Endothelial cell (in vitro differentiated cells): ENCODE measurements at regions not wholly inside any gene's neighbourhood (a gene's known extent, or its start where the extent isn't known, plus 50 kb on each side); places are given as distances from the start of the nearest gene placed in this dataset.

Experiments used
- DNase-seq: peaks from one replicate; pipeline ENCODE4 v3.0.0; 2021; ENCODE audit warnings: low spot score
- H3K27ac Mint-ChIP-seq: one replicate; pipeline ENCODE4 v1.8.0; 2021; ENCODE audit warnings: mixed read lengths, inconsistent platforms; ENCODE audit not compliant: unreplicated experiment
- H3K27me3 Mint-ChIP-seq: one replicate; pipeline ENCODE4 v1.8.0; 2021; ENCODE audit warnings: mild to moderate bottlenecking, moderate library complexity, mixed read lengths, inconsistent platforms; ENCODE audit not compliant: unreplicated experiment
- H3K36me3 Mint-ChIP-seq: one replicate; pipeline ENCODE4 v1.8.0; 2021; ENCODE audit warnings: mild to moderate bottlenecking, low read depth, mixed read lengths, inconsistent platforms; ENCODE audit not compliant: unreplicated experiment
- H3K4me1 Mint-ChIP-seq: one replicate; pipeline ENCODE4 v1.8.0; 2021; ENCODE audit warnings: mild to moderate bottlenecking, mixed read lengths, inconsistent platforms; ENCODE audit not compliant: unreplicated experiment
- H3K4me3 Mint-ChIP-seq: one replicate; pipeline ENCODE4 v1.8.0; 2021; ENCODE audit warnings: mild to moderate bottlenecking, mixed read lengths, inconsistent platforms; ENCODE audit not compliant: unreplicated experiment
- H3K9me3 Mint-ChIP-seq: one replicate; pipeline ENCODE4 v1.8.0; 2021; ENCODE audit warnings: mixed read lengths, inconsistent platforms; ENCODE audit not compliant: unreplicated experiment
- CTCF ChIP-seq: fragments of 200-600 bp; sonication (generic); IDR thresholded peaks from one replicate; pipeline ENCODE4 v1.5.0; 2021; ENCODE audit warnings: antibody characterized with exemption; ENCODE audit not compliant: unreplicated experiment

DNA sequence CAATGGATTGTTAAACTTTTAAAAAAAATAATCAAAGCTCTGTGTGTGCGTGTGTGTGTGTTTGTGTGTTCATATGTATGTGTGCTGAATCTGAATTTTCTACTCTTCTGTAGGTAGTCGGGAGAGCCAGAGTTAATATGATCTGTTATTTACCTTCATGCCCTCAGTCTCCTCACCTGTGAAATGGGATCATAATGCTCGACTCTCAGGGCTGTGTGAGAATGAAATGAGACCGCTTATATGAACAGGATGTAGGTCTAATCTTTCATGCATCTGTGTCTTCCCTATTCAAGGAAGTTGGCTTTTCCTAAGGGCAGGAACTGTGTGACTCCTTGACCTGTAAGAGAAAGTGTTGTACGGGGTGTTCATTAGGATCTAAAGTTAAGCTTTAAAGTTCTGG, 182.2 kb downstream of the RPLP1 start:
- Mint-ChIP-seq H3K27me3 (peaks cover 6% of the 10 kb centered on the region), H3K9me3 (no peaks in the 10 kb centered on the region), H3K27ac (no peak overlapping the region), H3K4me3 (no peak overlapping the region), H3K4me1 (peaks cover 14% of the 10 kb centered on the region), H3K36me3 (peaks cover 3% of the 10 kb centered on the region)
- no peak for TF ChIP-seq CTCF
- no peak for DNase-seq

GRCh38 chr15:69636169-69636915, 183.7 kb downstream of the RPLP1 start:
- peaks cover 3% of the 10 kb centered on the region for H3K27me3 Mint-ChIP-seq
- no peak for DNase-seq
- H3K36me3 Mint-ChIP-seq = no peaks in the 10 kb centered on the region
- no peak overlapping the region for H3K4me3 Mint-ChIP-seq
- H3K4me1 Mint-ChIP-seq = peaks cover 8% of the 10 kb centered on the region
- H3K9me3 Mint-ChIP-seq = no peaks in the 10 kb centered on the region
- no peak overlapping the region for H3K27ac Mint-ChIP-seq
- no peak for TF ChIP-seq CTCF

DNA sequence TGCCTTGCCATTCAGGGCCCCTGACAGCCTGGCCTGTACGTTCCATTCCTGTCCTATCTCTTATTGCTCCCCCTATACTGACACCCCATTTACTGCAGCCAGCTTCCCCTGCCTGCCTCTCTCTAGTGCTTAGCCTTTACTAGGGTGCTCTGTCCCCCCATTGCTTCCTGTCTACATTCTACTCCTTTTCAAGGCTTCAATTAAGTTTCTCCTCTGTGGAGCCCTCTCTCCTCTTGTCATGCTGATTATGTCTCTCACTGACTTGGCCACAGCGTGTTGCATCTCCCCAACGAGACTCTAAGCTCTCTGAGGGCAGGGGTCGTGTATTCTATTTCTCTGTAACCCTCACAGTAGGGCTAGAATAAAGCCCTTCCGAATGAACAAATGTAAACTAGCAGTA, 185.2 kb downstream of the RPLP1 start:
- Mint-ChIP-seq H3K9me3 (no peaks in the 10 kb centered on the region), H3K27ac (no peak overlapping the region), H3K27me3 (peaks cover 3% of the 10 kb centered on the region), H3K4me1 (no peaks in the 10 kb centered on the region), H3K4me3 (no peak overlapping the region), H3K36me3 (no peaks in the 10 kb centered on the region)
- TF ChIP-seq CTCF = no peak
- DNase-seq = no peak

DNA sequence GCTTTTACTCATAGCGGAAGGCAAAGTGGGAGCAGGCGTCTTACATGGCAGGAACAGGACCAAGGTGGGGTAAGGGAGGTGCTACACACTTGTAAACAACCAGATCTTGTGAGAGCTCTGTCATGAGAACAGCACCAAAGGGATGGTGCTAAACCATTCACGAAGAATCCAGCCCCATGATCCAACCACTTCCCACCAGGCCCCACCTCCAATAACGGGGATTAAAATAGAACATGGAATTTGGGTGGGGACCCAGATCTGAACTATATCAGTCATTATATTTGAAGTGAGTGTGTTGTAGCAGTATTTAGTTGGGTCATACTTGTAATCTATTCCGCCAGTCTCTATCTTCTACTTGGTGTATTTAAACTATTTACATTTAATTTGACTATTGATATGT, 190.9 kb downstream of the RPLP1 start:
- Mint-ChIP-seq H3K9me3 (no peaks in the 10 kb centered on the region), H3K36me3 (no peaks in the 10 kb centered on the region), H3K4me3 (no peak overlapping the region), H3K27me3 (no peaks in the 10 kb centered on the region), H3K27ac (no peak overlapping the region), H3K4me1 (peaks cover 15% of the 10 kb centered on the region)
- DNase-seq = no peak
- TF ChIP-seq CTCF = no peak

DNA sequence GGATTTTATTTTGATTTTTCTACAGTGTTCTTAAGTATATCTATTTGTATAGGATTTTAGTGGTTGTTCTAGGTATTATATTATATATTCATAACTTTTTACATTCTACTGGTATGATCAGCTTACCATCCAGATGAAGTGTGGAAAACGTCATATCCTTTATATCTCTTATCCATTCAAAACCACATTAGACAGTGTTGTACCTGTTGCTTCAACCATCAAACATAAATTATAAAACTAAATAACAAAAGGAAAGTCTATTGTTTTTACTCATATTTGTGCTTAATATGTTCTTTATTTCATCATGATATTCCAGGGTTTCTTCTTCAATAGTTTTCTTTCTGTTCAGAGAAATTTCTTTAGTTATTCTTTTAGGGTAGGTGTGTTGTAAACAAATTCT, 191.4 kb downstream of the RPLP1 start:
- Mint-ChIP-seq H3K4me1 (peaks cover 20% of the 10 kb centered on the region), H3K9me3 (no peaks in the 10 kb centered on the region)

More for the DNA sequence above, 191.4 kb downstream of the RPLP1 start:
- H3K4me3 Mint-ChIP-seq = no peak overlapping the region
- DNase-seq = no peak
- H3K27me3 Mint-ChIP-seq = no peaks in the 10 kb centered on the region
- no peak for TF ChIP-seq CTCF
- no peaks in the 10 kb centered on the region for H3K36me3 Mint-ChIP-seq
- H3K27ac Mint-ChIP-seq = no peak overlapping the region
